GM20431 (cell line): ENCODE measurements at regions not wholly inside any gene's neighbourhood (a gene's known extent, or its start where the extent isn't known, plus 50 kb on each side); places are given as distances from the start of the nearest gene placed in this dataset.
"Not testable (repeated sequence)": the region's sequence is repeated elsewhere in the genome, so short reads cannot be mapped to it uniquely, and the experiment has no call there.

Experiments used
- in situ Hi-C: fragments of 300-500 bp; cut with MseI, MboI; formaldehyde crosslinking; loops from one replicate; pipeline ENCODE4 v1.15.0; 2020; ENCODE audit warnings: low sequenced_read_pairs; ENCODE audit not compliant: unreplicated experiment

DNA sequence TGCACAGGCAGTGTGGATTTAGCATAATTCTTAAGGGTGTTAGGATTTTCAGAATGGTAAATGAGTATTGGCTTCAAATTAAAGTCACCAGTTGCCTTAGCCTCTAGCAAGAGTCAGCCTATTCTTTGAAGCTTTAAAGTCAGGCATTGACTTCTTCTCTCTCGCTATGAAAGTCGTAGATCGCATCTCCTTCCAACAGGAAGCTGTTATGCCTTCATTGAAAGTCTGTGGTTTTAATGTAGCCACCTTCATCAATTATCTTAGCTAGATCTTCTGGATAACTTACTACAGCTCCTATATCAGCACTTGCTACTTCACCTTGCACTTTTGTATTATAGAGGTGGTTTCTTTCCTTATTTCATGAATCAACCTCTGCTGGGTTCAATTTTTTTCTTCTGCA, 320.2 kb downstream of the PTPRC start:
- in situ Hi-C loops = no loop called here

- in situ Hi-C loops = no loop called here
These were observed 320.8 kb downstream of the PTPRC start for GRCh38 chr1:198959676-198960075.

- in situ Hi-C loops = not testable (repeated sequence)
These were observed 325.0 kb downstream of the PTPRC start for GRCh38 chr1:198963796-198964195.

DNA sequence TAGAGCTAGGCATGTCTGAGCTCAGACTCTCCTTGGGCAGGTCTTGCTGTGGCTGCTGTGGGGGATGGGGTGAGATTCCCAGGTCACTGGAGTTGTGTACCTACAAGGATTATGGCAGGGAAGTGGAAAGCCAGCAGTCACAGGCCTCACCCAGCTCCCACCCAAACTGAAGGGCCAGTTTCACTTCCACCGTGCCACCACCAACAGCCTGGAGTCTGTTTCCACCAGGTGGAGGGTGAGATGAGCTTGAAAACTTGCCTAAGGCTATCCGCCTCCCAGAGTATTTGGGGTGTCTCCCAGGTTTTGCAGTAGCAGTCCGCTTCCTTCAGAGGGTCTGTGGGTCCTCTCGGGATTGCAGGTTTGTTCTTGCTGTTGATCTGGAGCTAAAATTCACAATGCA, 327.7 kb downstream of the PTPRC start:
- in situ Hi-C loops = no loop called here

DNA sequence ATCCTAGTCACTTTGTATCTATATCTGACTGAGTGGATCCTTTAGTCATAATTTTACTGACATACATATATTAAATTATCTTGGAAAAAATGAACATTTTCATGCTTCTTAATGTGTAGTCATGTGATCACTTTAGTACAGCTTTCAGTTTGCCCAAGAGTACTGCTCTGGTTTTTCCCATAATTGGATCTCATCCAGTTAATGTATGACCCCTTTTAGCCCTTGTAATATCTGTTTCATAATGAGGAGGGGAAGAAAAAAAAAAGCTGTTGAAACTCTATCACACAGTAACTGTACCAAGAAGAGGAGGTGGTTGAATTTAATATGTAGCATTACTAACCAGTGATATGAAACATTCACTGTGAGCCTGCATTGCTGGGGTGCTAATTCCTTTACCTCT, 328.7 kb downstream of the PTPRC start:
- in situ Hi-C loops = no loop called here

DNA sequence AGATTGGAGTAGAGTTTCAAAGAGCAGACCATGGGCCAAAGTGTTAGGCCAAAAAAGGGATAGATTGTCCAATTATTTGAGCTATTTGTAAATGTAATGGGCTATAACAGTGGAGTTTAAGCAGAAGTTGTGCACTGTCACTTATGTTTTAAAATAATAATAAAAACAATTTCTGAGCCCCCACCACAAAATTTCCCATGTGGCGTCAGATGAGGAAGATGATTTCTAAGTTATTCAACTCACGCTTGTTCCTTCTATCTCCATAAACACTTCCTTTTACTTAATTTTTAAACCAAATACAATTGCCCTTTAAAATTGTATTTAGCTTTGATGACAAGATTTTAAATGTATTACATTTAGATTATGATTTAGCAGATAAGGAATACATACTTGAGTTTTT, 330.0 kb downstream of the PTPRC start:
- in situ Hi-C loops = no loop called here

DNA sequence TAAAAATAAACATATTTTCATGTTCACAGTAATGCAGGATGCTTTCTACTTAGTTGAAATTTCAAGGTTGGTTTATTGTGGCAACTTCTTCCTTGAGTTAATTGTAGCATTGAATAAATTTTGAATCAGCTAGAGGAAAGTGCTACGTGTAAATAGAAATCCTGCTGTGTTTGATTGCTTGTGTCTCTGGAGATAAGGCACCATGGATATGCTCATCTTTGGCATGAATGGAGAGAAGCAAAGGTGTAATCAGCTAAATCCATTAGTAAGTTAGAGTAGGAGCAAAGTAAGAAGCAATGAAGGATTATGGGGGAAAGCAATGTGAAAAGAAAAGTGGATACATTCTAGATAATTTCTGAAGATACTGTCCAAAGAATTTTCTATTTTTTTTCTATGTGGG, 331.1 kb downstream of the PTPRC start:
- in situ Hi-C loops = no loop called here

GRCh38 chr1:198970916-198971315, 332.1 kb downstream of the PTPRC start:
- in situ Hi-C loops = no loop called here

- in situ Hi-C loops = no loop called here
These were observed 339.1 kb downstream of the PTPRC start for GRCh38 chr1:198977909-198978308.

DNA sequence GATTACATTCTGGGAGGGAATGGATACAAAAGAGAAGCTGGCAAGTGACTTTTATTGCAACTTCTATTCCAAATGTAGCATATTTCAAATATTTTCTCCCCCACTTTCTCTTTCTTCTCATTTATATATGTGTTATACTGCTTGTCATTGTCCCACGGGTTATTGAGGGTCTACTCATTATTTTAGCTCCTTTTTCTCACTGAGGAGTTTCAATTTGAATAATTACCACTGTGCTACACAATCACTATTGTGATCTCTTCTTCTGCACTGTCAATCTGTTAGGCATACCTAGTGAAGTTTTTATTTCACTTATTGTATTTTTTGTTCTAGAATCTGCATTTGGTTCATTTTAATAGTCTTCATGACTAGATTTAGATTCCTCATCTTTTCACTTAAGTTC, 339.7 kb downstream of the PTPRC start:
- in situ Hi-C loops = no loop called here

GRCh38 chr1:198986036-198986435, 347.2 kb downstream of the PTPRC start:
- in situ Hi-C loops = no loop called here

DNA sequence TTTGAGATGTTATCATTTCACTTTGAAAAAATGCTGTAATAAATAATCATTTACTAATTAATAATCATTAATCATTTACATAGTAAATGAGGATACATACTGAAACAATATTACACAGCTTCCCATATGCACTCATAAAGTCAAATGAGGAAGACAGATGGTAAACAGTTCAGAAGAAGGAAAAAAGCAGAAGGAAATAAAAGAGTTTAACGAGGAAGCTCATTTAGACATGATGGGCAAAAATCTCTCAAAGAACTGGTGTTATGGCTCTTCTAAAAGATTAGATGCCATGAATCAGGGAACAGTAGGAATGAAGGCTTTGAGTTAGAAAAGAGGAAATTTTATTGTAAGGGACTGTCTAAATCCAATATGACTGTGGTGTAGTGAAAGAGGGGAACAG, 347.6 kb downstream of the PTPRC start:
- in situ Hi-C loops = no loop called here

DNA sequence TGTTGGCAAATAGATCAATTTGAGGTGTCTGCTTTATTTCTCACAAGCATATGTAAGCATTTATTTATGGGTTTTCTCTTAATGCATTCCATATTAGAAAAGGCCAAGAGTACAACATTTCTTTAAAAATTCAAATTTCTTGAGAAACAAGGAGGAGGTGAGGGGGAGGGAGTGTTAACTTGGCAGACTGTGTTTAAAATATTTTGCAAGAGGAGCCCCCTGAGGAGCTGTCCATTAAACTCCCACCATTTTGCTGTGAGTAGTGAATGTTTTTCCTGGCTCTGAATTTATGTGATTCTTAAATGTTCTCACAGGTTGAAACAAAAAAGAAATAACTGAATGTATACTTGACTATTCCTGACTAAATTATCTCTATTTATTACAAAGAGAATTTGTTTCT, 363.8 kb downstream of the PTPRC start:
- in situ Hi-C loops = no loop called here

- in situ Hi-C loops = no loop called here
These were observed 368.6 kb downstream of the PTPRC start for GRCh38 chr1:199007423-199007822.

- in situ Hi-C loops = no loop called here
These were observed 370.6 kb downstream of the PTPRC start for GRCh38 chr1:199009447-199009846.

DNA sequence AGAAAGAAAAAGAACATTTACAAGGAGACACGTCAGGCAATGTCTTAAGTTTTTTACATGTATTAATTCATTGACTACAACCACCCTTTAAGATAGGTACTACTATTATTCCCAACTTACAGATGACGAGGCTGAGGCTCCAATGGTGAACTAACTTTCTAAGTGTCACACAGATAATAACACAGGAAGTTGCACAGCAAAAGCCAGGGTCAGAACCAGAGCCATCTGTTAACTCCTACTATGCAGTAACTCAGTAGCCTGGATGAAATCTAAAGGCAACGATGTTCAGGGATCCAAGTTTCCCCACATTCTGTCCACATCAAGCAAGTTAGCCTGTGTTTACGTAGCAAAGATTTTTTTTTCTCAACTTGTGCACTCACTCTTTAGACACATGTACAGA, 371.7 kb downstream of the PTPRC start:
- in situ Hi-C loops = no loop called here

DNA sequence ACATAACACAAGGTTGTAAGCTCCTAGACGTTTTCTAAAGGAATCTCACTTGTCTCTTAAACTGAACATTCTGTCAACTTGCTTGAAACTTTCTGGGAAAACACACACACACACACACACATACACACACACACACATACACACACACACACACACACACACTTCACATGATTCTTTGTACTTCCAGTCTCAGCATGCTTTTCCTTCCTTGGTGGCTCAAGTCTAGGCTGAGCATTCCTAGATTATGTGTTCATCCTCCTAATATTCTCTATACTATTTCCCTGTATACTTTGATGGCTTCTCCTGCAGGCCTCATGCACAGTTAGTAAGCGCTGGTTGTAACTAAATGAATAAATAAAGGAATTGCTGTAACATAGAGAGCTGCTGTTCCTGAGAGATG, 372.1 kb downstream of the PTPRC start:
- in situ Hi-C loops = no loop called here

DNA sequence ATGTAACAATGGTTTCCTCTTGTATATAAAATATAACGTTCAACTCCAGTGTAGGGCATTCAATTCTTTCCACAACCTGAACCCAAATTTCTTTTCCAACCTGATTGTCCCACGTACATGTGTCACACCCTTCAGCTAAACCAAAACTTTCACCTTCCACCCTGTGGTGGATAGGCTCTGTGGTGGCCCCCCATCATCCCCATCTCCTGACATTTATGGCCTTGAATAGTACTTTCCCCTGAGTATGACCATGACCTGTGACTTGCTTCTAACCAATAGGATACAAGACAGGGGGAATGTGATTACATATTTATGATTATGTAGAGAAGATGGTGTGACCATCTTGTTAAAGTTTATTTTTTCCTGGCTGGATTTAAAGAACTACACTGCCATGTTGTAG, 377.0 kb downstream of the PTPRC start:
- in situ Hi-C loops = no loop called here

GRCh38 chr1:199018471-199019135, 379.8 kb downstream of the PTPRC start:
- in situ Hi-C loops = no loop called here

- in situ Hi-C loops = no loop called here
These were observed 381.2 kb downstream of the PTPRC start for GRCh38 chr1:199020051-199020450.

DNA sequence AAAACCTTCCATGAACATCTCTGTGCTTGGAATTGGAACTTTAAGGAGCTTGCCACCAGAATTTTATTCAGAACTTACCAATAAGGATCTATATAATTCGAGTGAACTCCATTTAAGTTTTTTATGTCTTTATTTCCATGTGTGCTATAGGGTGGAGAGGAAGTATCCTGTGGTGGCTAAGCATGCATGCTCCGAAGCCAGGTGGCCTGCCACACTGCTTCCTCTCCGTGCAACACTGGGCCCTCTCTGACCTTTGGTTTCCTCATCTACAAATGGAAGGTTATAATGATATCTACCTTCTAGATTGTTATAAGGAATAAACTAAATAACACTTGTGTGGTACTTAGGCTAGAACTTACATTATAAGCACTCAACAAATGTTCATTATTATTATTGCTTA, 382.1 kb downstream of the PTPRC start:
- in situ Hi-C loops = no loop called here

DNA sequence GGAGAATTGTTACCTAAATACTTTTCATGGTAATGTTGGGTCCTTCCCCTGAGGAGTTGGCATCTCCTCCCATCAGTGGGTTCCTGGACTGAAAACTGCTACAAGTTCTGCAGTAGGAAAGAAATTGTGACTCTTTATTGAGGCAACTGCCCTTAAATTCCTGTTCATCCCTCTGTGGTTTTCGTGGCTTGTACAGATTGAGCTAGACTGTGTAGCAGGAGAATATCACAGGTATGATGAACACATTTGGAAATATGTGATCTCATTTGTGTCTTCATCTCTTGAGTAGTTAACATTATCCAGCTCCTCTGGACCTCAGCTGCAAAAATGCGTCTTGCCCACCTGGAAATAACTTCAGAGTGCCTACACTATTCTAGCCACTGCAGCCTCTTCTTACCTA, 390.6 kb downstream of the PTPRC start:
- in situ Hi-C loops = no loop called here

GRCh38 chr1:199029855-199030254, 391.0 kb downstream of the PTPRC start:
- in situ Hi-C loops = no loop called here
